IMR-90 (cell line): ENCODE measurements at regions not wholly inside any gene's neighbourhood (a gene's known extent, or its start where the extent isn't known, plus 50 kb on each side); places are given as distances from the start of the nearest gene placed in this dataset.

Experiments used
- ATAC-seq: fragments of 200-7000 bp; cut with Tn5 transposase; 2 replicates; pipeline ENCODE4 v1.9.1; 2020; ENCODE audit warnings: low read depth, mild to moderate bottlenecking, moderate library complexity
- BruUV-seq: library from RNA; stranded (reverse); fragments of 400-500 nt; replicated peaks from 2 replicates; lab custom pipeline; 2021; lab: Mats Ljungman, UMichigan
- CTCF ChIA-PET: fragments of 300-600 bp; formaldehyde crosslinking; extraction: SDS; loops from one replicate; lab custom pipeline; 2021; ENCODE audit warnings: antibody characterized with exemption; lab: Yijun Ruan, JAX
- POLR2A ChIA-PET: fragments of 300-600 bp; sonication (Branson Sonifier 250); formaldehyde crosslinking; loops from one replicate; lab custom pipeline; 2022; ENCODE audit warnings: antibody characterized with exemption; ENCODE audit not compliant: unreplicated experiment; lab: Charles Lee
- DNase-seq: peaks from one replicate; pipeline ENCODE4 v3.0.0; 2013
- H2AFZ ChIP-seq: replicated peaks from 2 replicates; pipeline ENCODE3; 2013; ENCODE audit warnings: low read length, mild to moderate bottlenecking; ENCODE audit not compliant: poor library complexity
- H2AK5ac ChIP-seq: 2 replicates; pipeline ENCODE4 v1.6.1; 2013; ENCODE audit warnings: low read depth, low read length, inconsistent platforms
- H2AK9ac ChIP-seq: replicated peaks from 2 replicates; pipeline ENCODE3; 2013; ENCODE audit warnings: mild to moderate bottlenecking, low read depth, low read length, moderate library complexity; ENCODE audit not compliant: poor library complexity
- H2BK120ac ChIP-seq: 2 replicates; pipeline ENCODE4 v1.6.1; 2013; ENCODE audit warnings: low read depth, low read length, inconsistent platforms
- H2BK15ac ChIP-seq: 3 replicates; pipeline ENCODE4 v1.6.1; 2013; ENCODE audit warnings: low read depth, low read length, inconsistent platforms
- H2BK20ac ChIP-seq: 2 replicates; pipeline ENCODE4 v1.6.1; 2013; ENCODE audit warnings: low read depth, mild to moderate bottlenecking, inconsistent platforms, low read length, moderate library complexity
- H2BK5ac ChIP-seq: 2 replicates; pipeline ENCODE4 v1.6.1; 2013; ENCODE audit warnings: mild to moderate bottlenecking, low read depth, low read length, inconsistent platforms; ENCODE audit not compliant: poor library complexity, severe bottlenecking
- H3K14ac ChIP-seq: replicated peaks from 2 replicates; pipeline ENCODE4 v1.6.1; 2013; ENCODE audit warnings: low read depth, low read length, inconsistent platforms
- H3K18ac ChIP-seq: 2 replicates; pipeline ENCODE4 v1.6.1; 2013; ENCODE audit warnings: low read depth, low read length, control low read depth
- H3K23ac ChIP-seq: 2 replicates; pipeline ENCODE4 v1.6.1; 2013; ENCODE audit warnings: low read depth, low read length, inconsistent platforms
- H3K27ac ChIP-seq: 2 replicates; pipeline ENCODE4 v1.5.1; 2013; ENCODE audit warnings: mild to moderate bottlenecking, control low read depth, low read length; ENCODE audit not compliant: insufficient read depth
- H3K27me3 ChIP-seq: 2 replicates; pipeline ENCODE4 v1.6.1; 2013; ENCODE audit warnings: low read length; ENCODE audit not compliant: control insufficient read depth, insufficient read depth
- H3K36me3 ChIP-seq: 2 replicates; pipeline ENCODE4 v1.6.1; 2013; ENCODE audit warnings: low read length, mixed read lengths; ENCODE audit not compliant: control insufficient read depth, insufficient read depth
- H3K4ac ChIP-seq: 2 replicates; pipeline ENCODE4 v1.6.1; 2013; ENCODE audit warnings: low read depth, low read length, inconsistent platforms
- H3K4me1 ChIP-seq: 2 replicates; pipeline ENCODE4 v1.6.1; 2013; ENCODE audit warnings: low read length, mixed read lengths; ENCODE audit not compliant: control insufficient read depth, insufficient read depth
- H3K4me2 ChIP-seq: 2 replicates; pipeline ENCODE4 v1.6.1; 2013; ENCODE audit warnings: low read depth, mild to moderate bottlenecking, control low read depth, low read length, moderate library complexity
- H3K4me3 ChIP-seq: 2 replicates; pipeline ENCODE4 v1.5.1; 2013; ENCODE audit warnings: low read depth, mild to moderate bottlenecking, control low read depth, low read length, moderate library complexity; ENCODE audit not compliant: insufficient read depth
- H3K56ac ChIP-seq: 2 replicates; pipeline ENCODE4 v1.6.1; 2013; ENCODE audit warnings: low read length, inconsistent platforms; ENCODE audit not compliant: insufficient read depth; ENCODE audit errors: extremely low read depth
- H3K79me1 ChIP-seq, 2 experiments: 2 replicates each; pipeline ENCODE4 v1.6.1; 2013; ENCODE audit warnings: low read length in 2 of 2, inconsistent platforms in 1 of 2, low read depth in 1 of 2
- H3K9ac ChIP-seq: 2 replicates; pipeline ENCODE4 v1.6.1; 2013; ENCODE audit warnings: low read depth, low read length, control low read depth
- H3K9me1 ChIP-seq: 2 replicates; pipeline ENCODE4 v1.6.1; 2013; ENCODE audit warnings: low read length, inconsistent platforms; ENCODE audit not compliant: insufficient read depth
- H3K9me3 ChIP-seq: 2 replicates; pipeline ENCODE4 v1.6.1; 2013; ENCODE audit warnings: low read length; ENCODE audit not compliant: control insufficient read depth, insufficient read depth
- H4K20me1 ChIP-seq: 2 replicates; pipeline ENCODE4 v1.6.1; 2013; ENCODE audit warnings: low read length, inconsistent platforms; ENCODE audit not compliant: insufficient read depth
- H4K5ac ChIP-seq: 2 replicates; pipeline ENCODE4 v1.6.1; 2013; ENCODE audit warnings: mild to moderate bottlenecking, low read depth, low read length, control low read depth
- H4K8ac ChIP-seq, 2 experiments: 2 replicates each; pipeline ENCODE4 v1.6.1; 2013; ENCODE audit warnings: low read depth in 2 of 2, low read length in 2 of 2, control low read depth in 1 of 2, inconsistent platforms in 1 of 2
- H4K91ac ChIP-seq: 2 replicates; pipeline ENCODE4 v1.6.1; 2013; ENCODE audit warnings: low read depth, low read length, inconsistent platforms; ENCODE audit not compliant: insufficient read depth
- BHLHE40 ChIP-seq: fragments of 150-350 bp; IDR thresholded peaks from 2 replicates; pipeline ENCODE4 v1.6.1; 2016; ENCODE audit warnings: mild to moderate bottlenecking, low read depth, low read length
- CEBPB ChIP-seq: IDR thresholded peaks from 2 replicates; pipeline ENCODE4 v1.6.1; 2012; ENCODE audit warnings: low read depth, low read length, improper control_type of control experiment
- CHD1 ChIP-seq: IDR thresholded peaks from 2 replicates; pipeline ENCODE4 v1.6.1; 2012; ENCODE audit warnings: low read depth, low read length, improper control_type of control experiment
- CTCF ChIP-seq: conservative IDR thresholded peaks from 2 replicates; pipeline ENCODE4 v1.5.1; 2012; ENCODE audit warnings: mild to moderate bottlenecking, low read depth, low read length, improper control_type of control experiment
- FOS ChIP-seq: fragments of 150-350 bp; IDR thresholded peaks from 2 replicates; pipeline ENCODE4 v1.6.1; 2016; ENCODE audit warnings: low read depth, low read length
- MAFK ChIP-seq: IDR thresholded peaks from 2 replicates; pipeline ENCODE4 v1.6.1; 2012; ENCODE audit warnings: low read depth, low read length, improper control_type of control experiment
- MAZ ChIP-seq: IDR thresholded peaks from 2 replicates; pipeline ENCODE4 v1.6.1; 2012; ENCODE audit warnings: low read depth, mild to moderate bottlenecking, low read length, improper control_type of control experiment, moderate library complexity, borderline replicate concordance
- MXI1 ChIP-seq: IDR thresholded peaks from 2 replicates; pipeline ENCODE4 v1.6.1; 2012; ENCODE audit warnings: low read depth, mild to moderate bottlenecking, low read length, moderate library complexity, borderline replicate concordance
- NFE2L2 ChIP-seq: fragments of 150-350 bp; IDR thresholded peaks from 2 replicates; pipeline ENCODE4 v1.6.1; 2016; ENCODE audit warnings: low read depth, mild to moderate bottlenecking, low read length
- POLR2A ChIP-seq: IDR thresholded peaks from 2 replicates; pipeline ENCODE4 v1.6.1; 2012; ENCODE audit warnings: mild to moderate bottlenecking, low read depth, low read length
- RAD21 ChIP-seq: IDR thresholded peaks from 2 replicates; pipeline ENCODE4 v1.6.1; 2012; ENCODE audit warnings: low read length, improper control_type of control experiment
- RCOR1 ChIP-seq: IDR thresholded peaks from 2 replicates; pipeline ENCODE4 v1.6.1; 2012; ENCODE audit warnings: mild to moderate bottlenecking, low read length, improper control_type of control experiment; ENCODE audit not compliant: insufficient replicate concordance
- RFX5 ChIP-seq: IDR thresholded peaks from 2 replicates; pipeline ENCODE4 v1.8.0; 2012; ENCODE audit warnings: low read depth, mild to moderate bottlenecking, low read length, moderate library complexity
- SMC3 ChIP-seq: fragments of 150-350 bp; IDR thresholded peaks from 2 replicates; pipeline ENCODE4 v1.6.1; 2016; ENCODE audit warnings: low read depth, mild to moderate bottlenecking, antibody characterized with exemption, low read length, moderate library complexity
- USF2 ChIP-seq: fragments of 150-350 bp; IDR thresholded peaks from 2 replicates; pipeline ENCODE4 v1.6.1; 2017; ENCODE audit warnings: mild to moderate bottlenecking, antibody characterized with exemption, low read length, low read depth
- WGBS, 2 experiments: methylation state at CpG; one replicate each; pipeline versions ENCODE4 v1.1.5 to v1.1.7; 2013; ENCODE audit warnings: missing lambda C conversion rate in 2 of 2; ENCODE audit not compliant: insufficient read length in 1 of 2; ENCODE audit errors: extremely low coverage in 2 of 2; 5-methylcytosine and 5-hydroxymethylcytosine counted together
- dilution Hi-C: fragments of 300-500 bp; cut with HindIII; formaldehyde crosslinking; loops from one replicate; pipeline ENCODE4 v1.14.3; 2018; ENCODE audit warnings: low sequenced_read_pairs; ENCODE audit not compliant: unreplicated experiment
- in situ Hi-C: fragments of 300-500 bp; cut with MboI; formaldehyde crosslinking; loops from 3 replicates; pipeline ENCODE4 v1.14.3; 2019; ENCODE audit warnings: low sequenced_read_pairs, inconsistent platforms, mixed read lengths
- intact Hi-C: fragments of 100-400 bp; cut with micrococcal nuclease; formaldehyde crosslinking; loops from 2 replicates; pipeline ENCODE4 v1.10.0; 2022
- TF ChIP-seq, protein P1 (sequence below): fragments of 150-350 bp; IDR thresholded peaks from 2 replicates; pipeline ENCODE4 v1.6.1; 2016; ENCODE audit warnings: low read depth, mild to moderate bottlenecking, low read length, moderate library complexity, borderline replicate concordance

- no peak overlapping the region for H2BK5ac ChIP-seq
- H3K14ac ChIP-seq: no peak overlapping the region
- no peak overlapping the region for H3K9ac ChIP-seq
- DNase-seq (no peak), ATAC-seq (no peak)
- H3K4ac ChIP-seq: no peak overlapping the region
- ChIA-PET POLR2A (no interaction called here), CTCF (no interaction called here)
- H3K56ac ChIP-seq: no peak overlapping the region
- TF ChIP-seq CHD1 (no peak), USF2 (no peak), RFX5 (no peak), BHLHE40 (no peak), RAD21 (no peak), CTCF (no peak), CEBPB (no peak), POLR2A (no peak), SMC3 (no peak), MAFK (no peak), RCOR1 (no peak), NFE2L2 (no peak), MAZ (no peak), MXI1 (no peak), FOS (no peak)
- TF ChIP-seq, protein P1, sequence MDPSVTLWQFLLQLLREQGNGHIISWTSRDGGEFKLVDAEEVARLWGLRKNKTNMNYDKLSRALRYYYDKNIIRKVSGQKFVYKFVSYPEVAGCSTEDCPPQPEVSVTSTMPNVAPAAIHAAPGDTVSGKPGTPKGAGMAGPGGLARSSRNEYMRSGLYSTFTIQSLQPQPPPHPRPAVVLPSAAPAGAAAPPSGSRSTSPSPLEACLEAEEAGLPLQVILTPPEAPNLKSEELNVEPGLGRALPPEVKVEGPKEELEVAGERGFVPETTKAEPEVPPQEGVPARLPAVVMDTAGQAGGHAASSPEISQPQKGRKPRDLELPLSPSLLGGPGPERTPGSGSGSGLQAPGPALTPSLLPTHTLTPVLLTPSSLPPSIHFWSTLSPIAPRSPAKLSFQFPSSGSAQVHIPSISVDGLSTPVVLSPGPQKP: no peak
- H3K23ac ChIP-seq: no peak overlapping the region
- no peaks in the 10 kb centered on the region for H3K4me1 ChIP-seq
- intact Hi-C loops: no loop called here
- no peaks in the 10 kb centered on the region for H3K27me3 ChIP-seq
- H2BK120ac ChIP-seq: no peak overlapping the region
- no peak overlapping the region for H2AK5ac ChIP-seq
- BruUV-seq: no TSS peak
- no peak overlapping the region for H4K8ac ChIP-seq
- H3K79me1 ChIP-seq: no peaks in the 10 kb centered on the region
- H3K9me1 ChIP-seq: no peaks in the 10 kb centered on the region
- no peak overlapping the region for H2BK20ac ChIP-seq
- no peaks in the 10 kb centered on the region for H3K36me3 ChIP-seq
- peaks cover 13% of the 10 kb centered on the region for H3K9me3 ChIP-seq
- no peak overlapping the region for H2BK15ac ChIP-seq
- no peak overlapping the region for H3K18ac ChIP-seq
- H2AFZ ChIP-seq: no peak overlapping the region
- no peak overlapping the region for H4K5ac ChIP-seq
- H3K27ac ChIP-seq: no peak overlapping the region
- no peaks in the 10 kb centered on the region for H4K20me1 ChIP-seq
- WGBS, 2 experiments: 86% methylated on average over 1 of the region's 5 CpGs; no CpG with 5 or more reads in 1 of the 2 experiments
- no peak overlapping the region for H4K91ac ChIP-seq
- no peak overlapping the region for H2AK9ac ChIP-seq
- in situ Hi-C loops: no loop called here
- dilution Hi-C loops: no loop called here
- H3K4me3 ChIP-seq: no peak overlapping the region
- no peak overlapping the region for H3K4me2 ChIP-seq
Observed at GRCh38 chr17:11023639-11024479, 186.0 kb upstream of the PIRT start.
